Adrenal gland (tissue), 9 donors: ENCODE measurements at regions not wholly inside any gene's neighbourhood (a gene's known extent, or its start where the extent isn't known, plus 50 kb on each side); places are given as distances from the start of the nearest gene placed in this dataset.

Source experiments
- DNase-seq, 7 donors: peaks; one replicate each; pipeline ENCODE4 v3.0.0-alpha.2; 2019 to 2020
- H3K27ac ChIP-seq, 5 donors: fragments of 200-600 bp; sonication (generic) in 4 of 5; 1 replicate in 3 of 5; 2 replicates in 2 of 5; pipeline versions ENCODE4 v1.5.1 to v1.8.0; 2016 to 2020; ENCODE audit warnings: mild to moderate bottlenecking in 1 of 5
- H3K27me3 ChIP-seq: fragments of 200-600 bp; 2 replicates; pipeline ENCODE4 v1.8.0; 2021
- H3K36me3 ChIP-seq, 2 donors: fragments of 200-600 bp; replicated peaks in 1 of 2; 1 replicate in 1 of 2; 2 replicates in 1 of 2; pipeline versions ENCODE4 v1.5.1 to v1.8.0; 2018 to 2022
- H3K4me1 ChIP-seq, 2 donors: fragments of 200-600 bp; replicated peaks in 1 of 2; 1 replicate in 1 of 2; 2 replicates in 1 of 2; pipeline versions ENCODE4 v1.5.1 to v1.8.0; 2018 to 2021
- H3K4me3 ChIP-seq, 4 donors: fragments of 200-600 bp; sonication (generic) in 3 of 4; one replicate each; pipeline ENCODE4 v1.5.1; 2016 to 2018
- H3K9me3 ChIP-seq, 3 donors: fragments of 200-600 bp; sonication (generic) in 1 of 3; replicated peaks in 1 of 3; 1 replicate in 2 of 3; 2 replicates in 1 of 3; pipeline versions ENCODE4 v1.5.1 to v1.8.0; 2016 to 2021
- CTCF ChIP-seq, 6 experiments: fragments of 450-650 bp in 4 of 6; fragments of 200-600 bp in 2 of 6; sonication (generic) in 1 of 6; IDR thresholded peaks; 1 replicate in 5 of 6; 2 replicates in 1 of 6; pipeline versions ENCODE4 v1.5.1 to v1.8.0; 2016 to 2021; ENCODE audit warnings: antibody characterized with exemption in 6 of 6, mild to moderate bottlenecking in 2 of 6, moderate library complexity in 1 of 6
- POLR2A ChIP-seq, 2 donors: fragments of 450-650 bp; IDR thresholded peaks; one replicate each; pipeline ENCODE4 v1.6.1; 2017; ENCODE audit warnings: antibody characterized with exemption in 2 of 2, mild to moderate bottlenecking in 2 of 2, moderate library complexity in 1 of 2
- WGBS, 4 donors: extraction: QIAGEN DNeasy Blood & Tissue Kit in 2 of 4; methylation state at CpG; one replicate each; pipeline versions ENCODE4 v1.1.5 to v1.1.7; 2013 to 2017; 5-methylcytosine and 5-hydroxymethylcytosine counted together
- intact Hi-C, 2 donors: fragments of 100-400 bp; cut with DNase I; formaldehyde crosslinking; loops; one replicate each; pipeline versions ENCODE4 v1.14.1 to v1.15.0; 2022 to 2023
- donor health status: healthy with polysubstance abuse.
- donor health status: Bipolar disorder and iron deficiency.
- donor health status: DM: yes; HTN: yes; CAD: no.
- donor health status: DM: no; HTN: no; CAD: no.
- donor health status: DM: no; HTN: no; CAD: no.

- TF ChIP-seq POLR2A (IDR thresholded peaks at IDR 0.05), result no peak
- no peak for TF ChIP-seq CTCF (IDR thresholded peaks at IDR 0.05)
- H3K4me3 ChIP-seq, result no peak overlapping the region
- 78 to 86% (median 84%) methylated on average over 2 of the region's 2 CpGs for WGBS, 4 donors
- intact Hi-C loops, result no loop called here
- no peak overlapping the region for H3K27ac ChIP-seq
- no peaks in the 10 kb centered on the region for H3K36me3 ChIP-seq
- H3K9me3 ChIP-seq, result no peaks in the 10 kb centered on the region
- DNase-seq, result no peak
- H3K27me3 ChIP-seq, result no peaks in the 10 kb centered on the region
- no peaks in the 10 kb centered on the region for H3K4me1 ChIP-seq
Observed at GRCh38 chr12:18942669-18943068, 186.9 kb upstream of the PLEKHA5 start.

- no peak for DNase-seq
- H3K9me3 ChIP-seq, result no peaks in the 10 kb centered on the region
- 57 to 61% (median 60%) methylated on average over 5 of the region's 5 CpGs for WGBS, 4 donors
- no peak overlapping the region for H3K27ac ChIP-seq
- H3K4me1 ChIP-seq, result no peaks in the 10 kb centered on the region
- no peaks in the 10 kb centered on the region for H3K27me3 ChIP-seq
- intact Hi-C loops, result no loop called here
- TF ChIP-seq POLR2A (IDR thresholded peaks at IDR 0.05) (no peak), CTCF (IDR thresholded peaks at IDR 0.05) (no peak)
- no peaks in the 10 kb centered on the region for H3K36me3 ChIP-seq
- peak overlapping the region in 1 of 4 donors; percentile 4 for H3K4me3 ChIP-seq
Observed at GRCh38 chr12:18943200-18943599, 186.3 kb upstream of the PLEKHA5 start.

- no peak overlapping the region for H3K27ac ChIP-seq
- H3K36me3 ChIP-seq, result no peaks in the 10 kb centered on the region
- H3K4me1 ChIP-seq, result no peaks in the 10 kb centered on the region
- H3K4me3 ChIP-seq, result no peak overlapping the region
- TF ChIP-seq CTCF (IDR thresholded peaks at IDR 0.05) (no peak), POLR2A (IDR thresholded peaks at IDR 0.05) (no peak)
- no peaks in the 10 kb centered on the region for H3K9me3 ChIP-seq
- WGBS, 4 donors, result 81 to 95% (median 91%) methylated on average over 5 of the region's 5 CpGs
- intact Hi-C loops, result no loop called here
- H3K27me3 ChIP-seq, result no peaks in the 10 kb centered on the region
- DNase-seq, result no peak
Observed at GRCh38 chr12:18946106-18946505, 183.4 kb upstream of the PLEKHA5 start.

GRCh38 chr12:18951218-18951617, 178.3 kb upstream of the PLEKHA5 start:
- Histone ChIP-seq H3K4me1 (no peaks in the 10 kb centered on the region), H3K36me3 (no peaks in the 10 kb centered on the region), H3K9me3 (no peaks in the 10 kb centered on the region), H3K4me3 (no peak overlapping the region), H3K27me3 (no peaks in the 10 kb centered on the region), H3K27ac (no peak overlapping the region)
- TF ChIP-seq POLR2A (IDR thresholded peaks at IDR 0.05) (no peak), CTCF (IDR thresholded peaks at IDR 0.05) (no peak)
- 67 to 79% (median 68%) methylated on average over 6 of the region's 6 CpGs for WGBS, 4 donors
- intact Hi-C loops, result no loop called here
- DNase-seq, result no peak
